Activated T-cell treated with anti-CD3 and anti-CD28 coated beads for 1 hour (primary cell): ENCODE measurements at regions not wholly inside any gene's neighbourhood (a gene's known extent, or its start where the extent isn't known, plus 50 kb on each side); places are given as distances from the start of the nearest gene placed in this dataset.
"Not testable (repeated sequence)": the region's sequence is repeated elsewhere in the genome, so short reads cannot be mapped to it uniquely, and the experiment has no call there.

Experiments
- DNase-seq: peaks from one replicate; pipeline ENCODE4 v3.0.0-alpha.2; 2020; ENCODE audit warnings: low read depth

GRCh38 chr5:17690473-17690872 lies 56.2 kb downstream of the TAF11L14 start:
- no peak for DNase-seq

DNA sequence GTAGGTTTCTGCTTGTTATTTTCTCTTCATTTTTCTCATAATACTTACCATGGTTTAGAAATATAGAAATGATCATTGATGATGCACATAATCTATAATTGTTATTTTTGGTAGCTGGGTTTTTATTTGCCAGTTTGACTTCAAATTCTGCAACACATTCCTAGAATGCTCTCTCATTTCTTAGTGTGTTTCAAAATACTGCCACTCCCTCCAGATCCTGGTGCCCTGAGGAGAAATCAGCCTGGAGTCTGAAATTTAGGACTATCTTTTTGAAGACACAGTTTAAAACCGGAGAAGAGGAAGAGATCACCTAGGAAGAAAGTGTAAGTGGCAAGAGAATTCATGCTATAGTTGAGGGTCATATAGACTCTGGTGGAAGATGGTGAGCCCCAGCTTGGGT lies 57.5 kb downstream of the TAF11L14 start:
- no peak for DNase-seq

GRCh38 chr5:17694371-17694770 lies 60.1 kb downstream of the TAF11L14 start:
- no peak for DNase-seq

DNA sequence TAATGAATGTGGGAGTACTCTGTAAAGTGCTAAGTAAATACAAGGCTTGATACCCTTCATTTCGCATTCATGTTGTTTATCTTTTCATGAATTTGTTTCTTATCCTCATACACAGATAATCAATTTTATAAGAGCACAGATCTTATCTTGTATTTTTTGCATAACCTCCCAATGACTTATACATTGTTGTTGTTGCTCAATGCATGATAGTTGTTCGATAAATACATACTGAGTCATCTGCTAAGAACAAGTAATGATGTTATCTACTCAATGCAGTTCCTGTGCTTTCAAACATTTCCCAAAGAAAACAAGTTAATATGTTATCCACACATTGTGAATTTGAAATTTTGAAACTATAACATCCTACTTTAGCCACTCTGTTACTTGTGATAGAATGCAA lies 60.7 kb downstream of the TAF11L14 start:
- no peak for DNase-seq

GRCh38 chr5:17696627-17697026 lies 62.4 kb downstream of the TAF11L14 start:
- no peak for DNase-seq

- no peak for DNase-seq
Observed at GRCh38 chr5:17697671-17698070, 63.4 kb downstream of the TAF11L14 start.

GRCh38 chr5:17709011-17709710 lies 74.9 kb downstream of the TAF11L14 start:
- no peak for DNase-seq

- no peak for DNase-seq
Observed at GRCh38 chr5:17713301-17713700, 79.0 kb downstream of the TAF11L14 start.

GRCh38 chr5:17714186-17714585 lies 79.9 kb downstream of the TAF11L14 start:
- no peak for DNase-seq

DNA sequence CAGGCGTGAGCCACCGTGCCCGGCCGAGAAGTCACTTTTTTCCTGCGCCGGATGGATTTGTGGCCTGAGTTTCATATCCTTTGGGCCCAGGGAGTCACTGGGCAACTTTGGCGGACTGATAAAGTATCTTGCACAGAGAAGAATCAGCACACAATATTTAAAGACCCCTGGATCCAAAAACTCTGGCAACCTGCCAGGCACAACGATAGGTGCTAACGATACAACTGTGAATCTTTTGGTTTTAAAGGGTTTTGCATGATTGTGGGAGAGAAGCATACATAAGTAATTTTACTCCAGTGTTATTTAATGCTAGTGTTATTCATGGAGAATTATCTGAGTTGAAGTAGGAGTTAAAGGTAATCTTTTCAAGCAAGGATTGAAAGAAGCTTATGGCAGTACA lies 85.3 kb downstream of the TAF11L14 start:
- DNase-seq = no peak

DNA sequence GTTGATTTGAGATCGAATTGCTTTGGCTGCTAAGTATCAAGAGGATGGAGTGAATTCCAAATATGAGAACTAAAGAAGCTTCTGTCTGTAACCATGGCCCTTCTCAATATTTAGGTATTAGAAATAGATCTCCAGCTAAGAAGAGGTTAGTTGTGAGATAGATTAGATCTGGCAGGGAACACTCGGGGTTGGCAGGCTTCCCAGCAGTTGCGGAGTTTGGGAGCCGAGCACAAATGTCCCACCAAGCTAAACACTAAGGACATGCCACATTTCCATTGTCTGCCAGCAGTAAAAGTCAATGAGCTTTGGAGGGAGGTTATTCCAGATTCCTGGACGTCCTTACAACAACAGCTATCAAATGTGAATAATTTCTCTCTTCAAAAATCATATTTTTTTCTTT lies 85.8 kb downstream of the TAF11L14 start:
- no peak for DNase-seq

- DNase-seq = no peak
Observed at GRCh38 chr5:17723876-17724275, 89.6 kb downstream of the TAF11L14 start.

DNA sequence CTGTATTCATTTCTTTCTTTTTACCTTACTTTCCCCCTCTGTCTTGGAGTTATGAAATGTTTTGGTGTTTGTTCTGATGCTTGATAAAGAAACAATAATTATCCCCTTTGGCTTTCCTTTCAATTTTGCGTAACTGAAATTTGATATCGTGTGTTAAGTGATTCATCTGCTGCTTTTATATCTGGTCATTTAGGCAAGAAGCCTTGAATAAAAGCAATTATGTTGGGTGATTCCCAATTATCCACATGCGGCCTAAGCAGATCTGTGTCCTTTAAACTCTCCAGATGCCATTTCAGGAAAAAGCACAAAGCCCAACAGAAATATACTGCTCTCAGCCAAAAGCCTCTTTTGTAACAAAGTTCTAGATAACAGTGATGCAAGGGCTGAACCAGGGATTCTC lies 92.8 kb downstream of the TAF11L14 start:
- DNase-seq = no peak

- DNase-seq = no peak
Observed at GRCh38 chr5:17730421-17730820, 96.2 kb downstream of the TAF11L14 start.

DNA sequence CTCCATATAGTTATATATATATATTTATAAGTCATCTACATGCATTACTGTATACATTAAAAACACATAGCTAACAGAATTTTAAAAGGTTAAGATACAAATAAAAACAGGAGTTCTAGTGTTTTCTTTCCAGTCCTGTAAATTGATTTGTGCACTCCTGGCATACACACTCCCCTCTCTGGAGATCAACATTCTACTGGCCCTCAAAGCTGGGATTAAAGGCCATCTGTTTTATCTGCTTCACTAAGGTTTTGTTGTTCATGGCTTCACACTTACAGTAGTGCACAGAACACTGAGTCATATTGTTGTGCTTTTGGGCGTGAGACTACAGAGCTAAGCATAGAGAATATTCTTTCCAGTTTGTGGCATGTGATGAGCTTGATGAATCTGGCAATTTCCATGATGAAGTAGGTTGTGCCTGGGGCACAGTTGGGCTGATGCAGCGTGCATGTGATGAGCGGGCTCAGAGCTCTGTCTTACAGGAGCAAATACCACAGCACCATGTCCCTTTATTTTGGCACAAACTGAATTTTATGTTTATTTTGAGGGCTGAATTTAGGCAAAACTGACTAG lies 98.2 kb downstream of the TAF11L14 start:
- DNase-seq = no peak

GRCh38 chr5:17734011-17734410 lies 99.8 kb downstream of the TAF11L14 start:
- DNase-seq = no peak

GRCh38 chr5:17735761-17736160 lies 101.5 kb downstream of the TAF11L14 start:
- no peak for DNase-seq

DNA sequence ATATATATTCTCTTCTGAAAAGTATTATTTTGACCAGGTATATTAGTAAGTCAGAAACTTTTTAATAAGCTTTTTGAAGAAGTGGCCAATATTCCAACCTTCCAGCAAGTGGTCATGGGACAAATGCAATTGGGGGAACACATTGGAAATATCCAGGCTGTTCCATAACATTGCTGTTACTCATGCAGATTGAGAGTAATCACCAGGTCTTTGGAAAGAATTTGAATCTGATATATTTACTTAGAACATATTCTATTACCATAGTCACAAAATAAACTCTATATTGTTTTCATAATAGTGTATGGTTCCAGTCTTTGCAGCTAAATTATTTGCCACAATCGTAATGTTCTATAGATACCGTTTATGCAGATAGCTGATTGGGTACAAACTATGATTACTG lies 102.8 kb downstream of the TAF11L14 start:
- DNase-seq = no peak

DNA sequence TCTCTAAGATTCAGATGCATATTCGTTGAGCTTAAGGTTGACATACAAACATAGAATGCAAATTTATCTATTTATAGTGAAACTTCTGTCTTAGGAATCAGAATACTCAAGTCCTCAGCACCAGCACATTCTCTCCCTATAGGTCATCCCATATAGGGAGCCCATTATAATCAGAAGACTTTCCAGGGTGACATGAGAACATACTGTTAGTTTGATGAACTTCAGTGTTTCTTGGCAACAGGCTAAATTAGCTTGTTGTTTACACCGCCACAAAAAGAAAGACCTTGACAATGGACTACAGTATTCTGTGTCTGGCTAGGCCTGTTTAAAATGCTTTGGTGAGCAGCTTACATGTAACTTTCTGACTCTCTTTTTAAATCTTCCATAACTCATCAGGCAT lies 104.2 kb downstream of the TAF11L14 start:
- DNase-seq = no peak

DNA sequence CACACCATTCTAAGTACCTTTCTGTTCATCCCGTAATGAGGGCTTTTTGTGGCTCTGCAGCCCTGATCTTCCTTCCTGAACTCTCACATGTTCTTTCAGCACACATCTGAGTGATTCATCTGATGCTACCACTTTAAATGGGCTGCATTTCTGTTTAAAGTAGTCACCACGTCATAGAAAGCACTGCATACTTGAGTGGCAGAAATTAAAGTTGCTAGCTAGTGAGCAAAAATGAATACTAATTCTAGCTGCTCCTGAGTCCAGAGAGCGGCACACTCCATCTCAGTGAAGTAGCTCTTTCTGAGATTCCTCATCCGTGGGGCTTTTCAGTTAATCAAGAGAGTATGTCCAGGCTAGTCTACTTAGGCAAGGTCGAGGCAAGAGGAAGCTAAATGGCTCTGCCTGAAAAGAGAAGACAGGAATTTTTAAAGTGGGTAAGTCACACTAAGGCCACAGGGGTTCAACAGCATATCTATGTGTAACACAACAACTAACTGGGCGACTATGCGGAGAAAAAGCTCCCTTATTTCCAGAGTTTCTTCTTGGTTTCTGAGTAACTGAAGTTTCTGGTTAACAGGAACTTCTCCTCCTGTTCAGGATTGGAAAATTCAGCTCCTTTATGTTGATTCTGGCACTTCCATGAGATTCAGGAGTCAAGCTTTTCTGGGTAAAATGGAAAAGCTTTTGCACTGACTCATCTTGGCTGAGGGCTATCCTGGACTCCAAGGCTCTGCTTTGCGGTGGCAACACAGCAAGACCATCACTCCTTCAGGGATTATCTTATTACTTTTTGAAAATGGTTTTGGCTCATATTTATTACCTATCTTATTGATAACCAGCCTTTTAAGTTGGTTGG lies 109.5 kb downstream of the TAF11L14 start:
- DNase-seq = no peak

DNA sequence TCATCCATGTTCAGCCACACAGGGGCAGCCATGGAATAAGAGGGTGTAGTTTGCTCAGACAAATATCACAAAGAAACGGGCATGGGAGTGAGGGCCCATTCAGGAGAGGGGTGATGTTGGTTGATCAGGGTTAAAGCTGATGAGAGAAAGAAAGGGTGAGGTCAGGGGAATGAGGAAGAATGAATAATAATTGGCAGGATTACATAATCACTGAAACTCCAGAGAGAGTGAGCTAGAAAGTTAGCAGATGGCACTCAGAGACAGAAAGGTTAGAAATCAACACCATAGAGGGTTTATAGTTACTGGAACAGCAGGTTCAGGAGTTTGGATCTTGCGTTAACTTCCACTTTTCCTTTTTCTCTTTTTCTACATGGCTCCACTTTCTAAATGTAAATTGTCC lies 113.9 kb downstream of the TAF11L14 start:
- no peak for DNase-seq

DNA sequence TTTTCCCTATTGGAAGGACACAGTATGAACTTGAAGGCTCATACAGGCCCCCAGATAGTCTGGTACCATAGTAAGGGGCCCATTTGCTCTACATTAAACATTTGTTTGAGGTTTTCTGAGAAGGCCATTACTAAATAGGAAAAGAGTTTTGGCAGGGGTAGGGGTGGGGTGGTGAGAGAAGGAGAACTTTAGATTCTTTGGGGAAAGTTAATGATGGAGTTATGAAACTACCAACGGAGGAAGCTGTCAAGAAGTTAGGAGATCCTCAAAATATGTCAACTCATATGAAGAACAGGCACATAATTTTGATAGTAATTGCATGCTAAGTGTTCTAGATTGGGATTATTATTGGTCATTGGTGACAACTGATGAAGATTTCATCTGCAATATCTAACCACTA lies 114.7 kb downstream of the TAF11L14 start:
- no peak for DNase-seq

- DNase-seq = not testable (repeated sequence)
Observed at GRCh38 chr5:17755406-17755805, 121.1 kb downstream of the TAF11L14 start.
